ENCODE measurements at regions not wholly inside any gene's neighbourhood (a gene's known extent, or its start where the extent isn't known, plus 50 kb on each side); places are given as distances from the start of the nearest gene placed in this dataset.

GRCh38 chr1:71228241-71228640 is 147.4 kb upstream of the ZRANB2 start:
- no peak for TF ChIP-seq CTCF (IDR thresholded peaks at IDR 0.05)
- no peak for TF ChIP-seq EP300 (IDR thresholded peaks at IDR 0.05; ENCODE audit: low read depth)
- no peak for TF ChIP-seq POLR2AphosphoS5 (IDR thresholded peaks at IDR 0.05)
- TF ChIP-seq POLR2A (IDR thresholded peaks at IDR 0.05), result no peak

All from transverse colon (tissue), 4 donors.